K562 (cell line): ENCODE measurements at regions not wholly inside any gene's neighbourhood (a gene's known extent, or its start where the extent isn't known, plus 50 kb on each side); places are given as distances from the start of the nearest gene placed in this dataset.

Source experiments
- CTCF ChIP-seq, 3 experiments: IDR thresholded peaks in 2 of 3; conservative IDR thresholded peaks in 1 of 3; 2 replicates each; pipeline ENCODE4 v1.5.1; 2011 to 2012; ENCODE audit warnings: low read length in 3 of 3, mild to moderate bottlenecking in 3 of 3, control low read depth in 2 of 3, improper control_type of control experiment in 1 of 3, inconsistent platforms in 1 of 3, low read depth in 1 of 3, mixed read lengths in 1 of 3, moderate library complexity in 1 of 3; ENCODE audit not compliant: insufficient read depth in 2 of 3
- POLR2AphosphoS5 ChIP-seq: IDR thresholded peaks from 2 replicates; pipeline ENCODE4 v1.6.1; 2011; ENCODE audit warnings: mild to moderate bottlenecking, low read depth, low read length, moderate library complexity; ENCODE audit not compliant: control insufficient read depth, insufficient read depth
- RAD51 ChIP-seq: fragments of 450-650 bp; IDR thresholded peaks from 2 replicates; pipeline ENCODE4 v1.7.1; 2016; ENCODE audit warnings: low read depth, mild to moderate bottlenecking, borderline replicate concordance
- RFX5 ChIP-seq: IDR thresholded peaks from 2 replicates; pipeline ENCODE4 v1.6.1; 2011; ENCODE audit warnings: low read depth, mild to moderate bottlenecking, improper control_type of control experiment, low read length
- SP2 ChIP-seq: IDR thresholded peaks from 2 replicates; pipeline ENCODE4 v1.6.1; 2011; ENCODE audit warnings: mild to moderate bottlenecking, low read depth, low read length, moderate library complexity; ENCODE audit not compliant: poor library complexity, severe bottlenecking; ENCODE audit errors: extremely low read depth
- THRB ChIP-seq: fragments of 450-650 bp; formaldehyde crosslinking; conservative IDR thresholded peaks from 2 replicates; pipeline ENCODE4 v1.4.0; 2022; ENCODE audit warnings: mild to moderate bottlenecking, missing genetic modification characterization
- ZNF12 ChIP-seq: sonication (generic); formaldehyde crosslinking; IDR thresholded peaks from 2 replicates; pipeline ENCODE4 v1.4.0; 2020; ENCODE audit warnings: mild to moderate bottlenecking, missing genetic modification reagents
- ZNF224 ChIP-seq: sonication (generic); formaldehyde crosslinking; IDR thresholded peaks from 2 replicates; pipeline ENCODE4 v1.8.0; 2022; ENCODE audit warnings: mild to moderate bottlenecking, missing genetic modification reagents
- ZNF707 ChIP-seq: fragments of 250-450 bp; sonication (Bioruptor Pico); conservative IDR thresholded peaks from 2 replicates; pipeline ENCODE4 v1.8.0; 2022; ENCODE audit warnings: inconsistent platforms, mild to moderate bottlenecking, moderate library complexity

- TF ChIP-seq THRB (CRISPR knock-in tag) (no peak), ZNF224 (CRISPR knock-in tag) (no peak), CTCF (IDR thresholded peaks at IDR 0.05 in 2 of 3, conservative IDR thresholded peaks at IDR 0.05 in 1 of 3; ENCODE audit: insufficient read depth in 2 of 3, low read depth in 1 of 3, low read length in 3 of 3) (no peak), SP2 (no peak), ZNF12 (CRISPR knock-in tag) (no peak), RAD51 (no peak), ZNF707 (CRISPR knock-in tag) (no peak), POLR2AphosphoS5 (no peak), RFX5 (no peak)
These were observed 79.6 kb upstream of the DOCK9 start for GRCh38 chr13:99057310-99057975.
